GM19468 (cell line): ENCODE measurements at regions not wholly inside any gene's neighbourhood (a gene's known extent, or its start where the extent isn't known, plus 50 kb on each side); places are given as distances from the start of the nearest gene placed in this dataset.

Experiments used
- ATAC-seq: cut with Tn5 transposase; IDR thresholded peaks from one replicate; pipeline ENCODE4 v1.9.1; 2021; ENCODE audit warnings: mild to moderate bottlenecking, moderate library complexity, moderate number of reproducible peaks; ENCODE audit not compliant: unreplicated experiment; ENCODE audit errors: extremely low read depth

DNA sequence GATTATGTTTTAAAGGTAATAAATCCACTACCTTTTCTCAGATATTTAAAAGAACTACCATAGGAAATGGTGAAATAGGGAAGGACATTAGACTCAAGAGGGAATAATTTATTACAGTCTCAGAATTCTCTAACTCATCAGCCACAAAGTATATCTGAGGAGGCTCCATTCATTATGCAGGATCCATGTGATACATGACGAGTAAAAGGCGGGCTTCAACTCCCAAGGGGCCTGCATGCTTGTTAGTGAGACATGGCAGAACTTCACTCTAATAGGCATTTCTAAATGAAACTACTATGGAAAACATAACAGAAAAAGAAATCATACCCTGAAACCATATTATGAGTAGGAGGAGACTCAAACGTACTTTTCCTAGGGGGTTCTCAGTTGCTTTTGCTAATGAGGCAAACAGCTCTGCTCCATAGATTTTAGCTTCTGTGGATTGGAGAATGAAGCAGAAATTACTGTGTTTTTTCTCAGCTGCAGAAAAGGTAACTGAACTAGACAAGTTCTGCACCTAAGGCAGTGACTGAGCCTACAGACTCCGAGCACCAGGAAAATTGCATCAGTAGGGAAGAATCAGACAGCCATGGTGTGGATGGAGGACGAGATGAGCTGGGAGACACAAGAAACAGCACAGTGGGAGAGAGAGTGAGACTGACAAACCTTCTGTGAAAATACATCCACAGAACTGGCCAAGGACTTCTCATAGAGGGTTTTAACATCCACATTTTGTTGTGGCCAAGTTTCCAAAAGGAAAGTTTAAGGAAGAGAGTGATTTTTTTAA is 254.6 kb upstream of the PRDM1 start:
- ATAC-seq, result no peak

DNA sequence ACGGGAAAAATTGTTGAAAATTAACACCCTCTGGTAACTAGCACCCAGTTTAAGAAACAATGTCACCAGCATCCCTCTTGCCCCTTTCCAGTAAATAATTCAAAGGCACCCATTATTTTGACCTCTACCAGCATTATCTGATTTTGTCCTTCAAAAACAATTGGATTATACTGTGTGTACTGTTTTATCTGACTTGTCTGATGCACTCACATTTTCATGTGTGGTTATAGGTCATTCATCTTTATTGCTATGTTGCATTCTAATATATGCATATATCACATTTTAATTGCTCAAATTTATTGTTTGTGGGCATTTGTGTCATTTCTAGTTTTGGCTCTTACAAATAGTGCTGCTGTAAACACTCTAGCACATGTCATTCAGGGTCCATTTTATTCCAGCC is 260.9 kb upstream of the PRDM1 start:
- ATAC-seq, result no peak

DNA sequence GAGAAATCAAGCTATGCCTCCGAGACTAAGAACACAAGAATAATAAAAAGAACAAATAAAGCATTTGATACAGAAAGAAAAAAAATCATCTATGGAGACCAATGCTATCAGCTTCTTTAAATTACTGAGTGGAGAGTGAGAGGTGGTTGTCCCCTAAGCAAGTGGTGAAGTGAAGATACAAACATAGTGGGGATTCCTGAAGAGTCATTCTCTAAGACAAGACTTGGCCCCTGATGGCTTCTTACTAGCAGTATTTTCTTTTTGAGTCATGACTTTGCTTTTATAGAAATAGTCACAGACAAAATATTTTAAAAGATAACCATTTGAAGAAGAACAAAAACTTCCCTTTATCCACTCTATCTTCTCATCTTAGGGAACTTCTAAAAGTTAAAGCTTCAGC is 261.4 kb upstream of the PRDM1 start:
- ATAC-seq, result peak; percentile 37

DNA sequence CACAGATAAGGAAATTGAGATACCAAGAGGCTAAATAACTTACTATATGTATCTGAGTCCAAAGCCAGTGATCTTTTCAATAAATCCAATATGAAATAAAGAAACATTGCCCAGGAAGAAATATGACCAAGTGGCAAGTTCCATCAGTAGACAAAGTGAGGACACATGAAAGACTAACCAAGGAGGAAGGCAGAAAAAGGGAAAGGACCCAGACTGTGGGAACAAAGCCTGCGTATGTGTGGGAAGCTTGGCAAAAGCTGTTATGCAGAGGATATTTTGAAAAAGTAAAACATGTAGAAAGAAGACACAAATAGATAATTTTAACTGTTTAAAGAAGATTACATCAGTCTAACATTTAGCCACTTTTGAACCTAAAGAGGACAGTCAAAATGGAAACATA is 264.4 kb upstream of the PRDM1 start:
- ATAC-seq, result no peak

DNA sequence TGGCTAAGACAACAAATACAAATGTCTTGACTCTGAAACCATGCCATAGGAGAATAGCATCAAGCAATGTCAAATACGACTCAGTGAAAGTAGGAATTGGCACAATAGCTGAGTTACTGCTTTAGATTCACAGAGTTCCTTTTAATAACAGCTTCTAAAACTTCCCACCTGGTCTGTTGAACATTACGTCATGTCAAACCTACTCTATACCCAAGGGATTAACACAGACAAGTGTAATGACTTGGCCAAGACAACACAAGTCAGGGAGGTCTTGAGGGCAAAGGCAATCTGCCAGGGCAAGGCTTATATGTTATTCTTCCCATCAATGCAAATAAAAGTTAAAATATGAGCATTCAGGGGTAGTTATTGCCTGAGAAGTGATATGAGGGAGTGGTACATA is 265.1 kb upstream of the PRDM1 start:
- ATAC-seq, result no peak

DNA sequence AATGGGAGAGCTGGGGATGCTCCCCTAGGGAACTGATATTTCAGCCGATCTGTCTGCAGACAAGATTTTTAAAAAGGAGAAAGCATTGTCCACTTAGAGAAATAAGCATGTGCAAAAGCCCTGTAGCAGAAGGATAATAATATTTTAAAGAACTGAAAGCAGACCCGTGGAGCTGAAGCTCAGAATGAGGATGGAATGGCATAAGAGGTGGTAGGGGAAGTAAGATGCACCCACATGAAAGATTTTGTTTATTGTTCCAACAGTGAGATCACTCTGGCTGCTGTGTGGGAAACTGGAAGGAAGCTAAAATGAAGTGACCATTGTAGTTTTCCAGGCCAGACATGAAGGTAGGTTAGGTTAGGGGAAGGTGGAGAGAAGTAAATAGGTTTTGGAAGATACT is 266.4 kb upstream of the PRDM1 start:
- no peak for ATAC-seq

DNA sequence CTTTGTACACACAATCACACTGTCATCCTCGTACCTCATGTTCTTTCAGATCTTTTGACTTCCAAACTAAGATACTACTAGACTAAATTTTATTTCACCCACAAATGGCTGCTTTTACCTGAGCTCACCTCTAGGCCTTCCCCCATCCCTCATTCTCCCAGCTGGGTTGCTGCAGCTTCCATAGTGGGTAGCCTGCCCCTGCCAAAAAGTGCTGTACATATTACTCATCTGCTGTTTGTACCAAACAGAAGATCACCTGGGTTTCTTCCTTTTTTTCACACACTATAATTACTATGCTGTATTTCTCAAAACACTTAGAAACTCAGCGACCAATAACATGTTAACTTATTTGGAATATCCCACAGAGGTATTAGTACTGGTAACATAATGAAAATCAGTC is 267.6 kb upstream of the PRDM1 start:
- ATAC-seq, result no peak

DNA sequence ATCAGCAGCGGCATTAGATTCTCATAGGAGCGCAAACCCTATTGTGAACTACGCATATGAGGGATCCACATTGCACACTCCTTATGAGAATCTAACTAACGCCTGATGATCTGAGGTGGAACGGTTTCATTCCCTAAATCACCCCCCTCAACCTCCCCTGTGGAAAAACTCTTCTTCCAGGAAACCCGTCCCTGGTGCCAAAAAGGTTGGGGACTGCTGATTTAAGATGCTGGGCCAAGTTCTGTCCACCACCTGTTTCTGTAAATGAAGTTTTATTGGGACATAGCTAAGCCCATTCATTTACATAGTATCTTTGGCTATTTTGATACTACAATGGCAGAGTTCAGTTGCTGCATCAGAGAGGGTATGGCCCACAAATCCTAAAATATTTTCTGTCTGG is 268.2 kb upstream of the PRDM1 start:
- no peak for ATAC-seq

DNA sequence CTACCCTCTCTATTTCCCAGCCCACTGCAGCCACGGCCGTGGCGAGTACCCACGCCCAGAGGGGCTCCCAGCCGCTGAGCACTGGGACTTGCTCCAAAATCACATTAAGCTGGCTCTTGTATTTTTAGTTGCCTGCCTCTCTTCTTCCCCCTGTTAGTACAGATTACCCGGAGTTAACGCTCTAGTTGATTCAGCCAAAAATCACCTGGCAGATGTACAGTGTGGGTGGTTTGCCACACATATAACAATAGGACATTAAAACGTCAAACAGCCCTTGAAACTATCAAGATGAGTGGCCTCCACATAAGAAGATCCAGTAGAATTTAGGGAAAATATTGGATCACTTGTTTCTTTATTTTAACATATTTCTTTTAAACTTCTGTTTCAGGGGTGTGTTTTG is 268.8 kb upstream of the PRDM1 start:
- no peak for ATAC-seq

DNA sequence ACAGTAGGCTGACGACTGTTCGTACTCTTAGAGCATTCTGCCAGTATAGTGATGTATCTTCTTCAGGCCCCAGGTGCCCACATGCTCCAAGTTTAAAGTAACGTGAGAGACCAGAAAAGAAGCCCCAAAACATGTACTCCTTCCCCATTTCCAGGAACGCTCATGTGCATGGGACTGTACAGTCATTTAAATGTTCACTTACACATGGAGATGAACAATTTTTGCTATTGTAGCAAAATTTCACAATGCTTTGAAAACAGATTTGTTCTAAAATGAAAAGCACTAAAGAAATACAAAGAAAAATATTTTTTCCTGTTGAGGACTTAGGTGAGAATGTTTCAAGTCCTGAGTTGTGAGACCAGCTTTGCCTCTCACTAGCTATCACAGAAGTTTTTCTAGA is 269.3 kb upstream of the PRDM1 start:
- ATAC-seq, result no peak

DNA sequence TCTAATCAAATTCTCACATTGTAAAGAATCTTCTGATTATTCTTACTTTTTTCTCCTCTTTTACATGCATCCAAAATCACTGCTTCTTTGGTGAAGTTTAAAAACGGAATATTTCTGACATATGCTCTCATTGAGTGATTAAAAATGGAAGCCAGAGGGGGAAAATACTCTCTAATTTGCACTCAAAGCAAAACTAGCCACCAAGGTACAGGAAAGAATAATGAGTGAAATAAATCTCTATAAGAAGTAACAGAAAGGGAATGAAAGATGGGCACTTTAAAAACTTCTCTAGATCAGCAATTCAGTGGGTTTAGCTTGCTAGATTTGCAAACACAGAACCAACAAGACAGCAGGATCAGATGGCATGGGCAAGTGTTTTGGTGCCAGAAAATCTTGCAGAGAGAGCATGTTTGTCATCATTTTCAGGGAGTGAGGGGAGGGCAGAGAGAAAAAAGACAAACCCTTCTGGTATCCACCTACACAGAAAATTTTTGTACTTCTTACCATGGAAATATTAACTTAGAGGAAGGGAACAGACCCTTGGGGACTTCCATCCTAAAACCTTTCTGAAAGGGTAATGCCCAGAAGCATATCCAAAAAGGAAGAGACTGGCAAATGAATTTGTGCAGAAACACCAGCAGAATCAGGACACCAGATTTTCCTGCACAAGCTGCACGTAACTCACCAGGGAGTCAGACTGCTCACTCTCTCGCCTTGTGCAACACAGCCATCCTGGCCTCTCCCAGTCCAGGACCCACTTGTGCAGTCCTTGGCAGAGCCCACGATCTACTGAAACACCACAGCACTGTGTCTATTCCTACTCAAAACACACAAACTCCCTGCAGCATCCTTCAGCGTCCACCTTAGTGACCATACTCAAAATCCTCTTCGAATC is 270.2 kb upstream of the PRDM1 start:
- no peak for ATAC-seq

DNA sequence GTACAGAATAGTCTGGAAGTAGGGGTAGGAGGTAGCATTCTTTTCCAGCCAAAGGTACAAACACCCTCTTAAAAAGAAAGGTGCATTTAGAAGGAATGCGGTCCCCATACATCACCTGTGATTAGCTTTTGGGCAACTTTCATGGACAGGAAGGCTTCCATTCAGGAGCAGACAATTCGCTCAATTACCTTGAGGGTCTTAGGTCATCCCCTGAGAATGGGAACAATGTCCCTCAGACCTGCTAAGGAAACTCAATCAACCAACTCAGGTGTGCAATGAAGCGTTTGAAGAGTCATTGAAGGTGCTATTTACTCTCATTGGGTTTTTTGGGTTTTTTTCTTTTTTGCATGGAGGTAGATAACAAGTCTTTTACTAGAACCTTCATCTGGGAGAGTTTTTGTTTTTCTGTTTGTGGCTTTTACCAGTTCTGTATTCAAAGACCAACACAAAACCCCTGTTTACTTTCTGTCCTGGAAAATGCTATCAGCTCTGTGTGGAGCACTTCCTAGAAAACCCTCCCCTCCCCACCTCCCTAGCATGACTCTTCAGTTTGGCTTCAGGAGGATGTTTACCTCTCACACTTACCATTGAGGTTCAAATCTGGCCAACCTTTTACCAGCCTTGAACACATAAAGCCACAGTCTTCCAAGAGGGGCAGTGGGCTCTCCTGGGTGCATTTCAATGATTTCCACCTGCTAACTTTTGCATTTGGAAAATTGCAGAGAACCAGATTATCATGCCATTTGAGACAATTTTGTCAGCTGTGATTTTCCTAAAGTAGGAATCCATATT is 271.2 kb upstream of the PRDM1 start:
- ATAC-seq, result no peak

DNA sequence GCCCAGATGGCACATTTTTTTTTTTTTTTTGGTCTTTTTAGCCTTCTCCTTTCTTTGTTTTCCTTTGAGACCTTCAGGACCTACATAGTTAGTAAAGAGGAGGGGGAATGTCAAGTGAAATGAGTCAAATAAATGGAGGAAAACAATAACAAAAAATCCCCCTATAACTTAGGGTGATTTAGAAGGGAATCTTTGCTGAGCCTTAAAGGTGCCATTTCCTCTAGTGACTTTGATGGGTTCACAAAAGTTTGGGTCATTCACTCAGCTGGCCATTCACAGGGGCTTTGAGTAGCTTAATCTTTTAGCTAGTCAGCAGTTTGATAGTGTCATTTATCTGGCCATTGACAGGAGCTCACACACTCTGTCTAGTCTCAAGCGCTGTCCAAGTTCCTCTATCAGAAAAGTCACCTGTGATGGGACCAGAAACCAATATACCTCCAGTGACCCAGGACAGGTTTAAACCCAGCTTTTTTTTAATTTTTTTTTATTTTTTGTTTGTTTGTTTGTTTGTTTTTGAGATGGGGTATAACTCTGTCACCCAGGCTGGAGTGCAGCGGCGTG is 275.1 kb upstream of the PRDM1 start:
- ATAC-seq, result no peak

DNA sequence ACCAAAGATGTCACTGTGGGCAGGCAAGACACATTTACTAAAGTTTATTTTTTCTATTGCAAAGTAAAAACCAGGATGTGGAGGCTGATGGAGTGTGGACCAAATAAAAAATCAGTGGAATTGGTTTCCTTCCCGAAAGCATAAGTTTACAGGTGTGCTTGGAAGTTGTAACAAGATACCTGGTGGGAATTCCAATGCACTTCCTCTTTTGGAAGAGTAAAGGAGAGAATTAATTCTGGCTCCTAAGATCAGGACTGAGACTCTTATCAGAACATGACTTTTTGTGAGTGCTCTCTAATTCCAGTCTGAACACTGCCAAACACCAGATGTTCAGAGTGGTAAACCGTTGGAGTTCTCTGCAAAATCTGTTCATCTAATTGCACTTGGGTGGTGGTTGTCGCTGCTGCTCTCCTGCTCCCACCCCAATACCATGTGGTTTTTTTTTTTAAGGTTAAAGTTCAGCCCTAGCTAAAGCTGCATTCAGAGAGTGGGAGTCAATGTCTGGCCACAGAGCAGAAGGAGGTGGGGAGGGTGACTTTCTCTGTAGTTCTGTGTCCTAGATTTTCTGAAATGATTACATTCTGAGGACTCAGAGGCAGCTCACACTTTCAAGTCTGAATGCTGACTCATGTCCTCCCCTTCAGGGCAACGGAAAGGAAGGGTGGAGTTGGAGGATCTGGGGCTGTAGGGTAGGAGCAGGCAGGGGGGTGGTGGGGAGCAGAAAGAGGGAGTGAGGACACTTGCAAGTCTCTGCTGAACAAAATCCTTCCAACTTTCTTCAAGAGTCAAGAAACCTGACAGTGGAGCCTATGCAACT is 275.8 kb upstream of the PRDM1 start:
- no peak for ATAC-seq

DNA sequence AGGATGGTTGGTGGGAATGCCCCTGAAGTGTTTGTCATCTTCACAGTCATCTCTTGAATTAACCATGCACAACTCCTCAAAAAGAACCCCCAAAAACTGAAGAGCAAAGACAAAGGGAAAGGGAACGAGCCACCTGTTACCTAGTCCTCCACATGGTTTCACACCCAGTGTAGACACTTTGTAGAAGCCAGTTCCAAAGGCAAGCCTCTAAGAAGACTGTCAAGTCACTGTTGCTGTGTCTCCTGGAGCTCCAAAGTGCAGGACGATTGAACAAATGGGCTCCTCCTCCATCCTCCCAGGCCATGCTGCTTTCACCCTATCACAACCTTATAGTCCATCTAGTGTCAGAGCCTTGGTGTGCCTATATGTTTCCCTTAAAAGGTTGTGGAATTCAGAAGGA is 277.6 kb upstream of the PRDM1 start:
- no peak for ATAC-seq

DNA sequence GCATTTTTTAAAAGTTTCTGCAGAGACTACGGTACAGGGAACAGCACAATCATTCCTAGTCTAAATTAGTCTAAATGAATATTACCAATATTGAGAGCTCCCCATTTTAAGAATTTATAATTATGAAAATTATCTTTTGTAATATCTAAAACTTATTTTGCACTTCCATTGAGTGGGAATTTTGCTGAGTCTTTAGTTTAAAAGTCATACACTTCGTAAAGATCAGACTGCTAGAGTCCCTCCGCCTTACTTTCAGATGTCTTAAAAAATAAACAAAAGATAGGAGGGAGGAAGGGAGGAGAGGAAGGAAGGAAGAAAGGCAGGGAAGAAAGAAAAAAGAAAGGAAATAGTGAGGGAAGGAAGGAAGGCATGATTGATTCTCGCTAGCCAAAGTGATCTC is 278.2 kb upstream of the PRDM1 start:
- ATAC-seq, result no peak

DNA sequence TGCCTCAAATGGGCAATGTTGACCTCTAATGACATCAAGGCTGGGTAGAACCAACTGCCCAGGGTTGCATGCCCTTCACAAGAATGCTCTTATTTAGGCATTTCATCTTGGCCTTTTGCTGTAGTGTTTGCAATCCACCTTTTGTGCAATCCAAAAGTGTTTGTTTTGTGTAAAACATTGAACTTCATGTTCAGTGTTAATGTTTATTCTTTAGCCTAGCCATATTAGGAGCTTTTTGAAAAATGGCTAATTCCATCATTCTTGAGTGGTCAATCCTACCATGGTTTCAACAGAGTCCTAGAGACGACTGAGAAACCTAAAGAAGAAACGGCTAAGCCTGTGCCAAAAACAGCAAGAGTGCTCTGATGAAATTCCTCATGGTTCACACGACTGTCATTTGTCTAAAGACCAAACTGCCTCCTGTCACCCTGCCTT is 279.6 kb upstream of the PRDM1 start:
- no peak for ATAC-seq

DNA sequence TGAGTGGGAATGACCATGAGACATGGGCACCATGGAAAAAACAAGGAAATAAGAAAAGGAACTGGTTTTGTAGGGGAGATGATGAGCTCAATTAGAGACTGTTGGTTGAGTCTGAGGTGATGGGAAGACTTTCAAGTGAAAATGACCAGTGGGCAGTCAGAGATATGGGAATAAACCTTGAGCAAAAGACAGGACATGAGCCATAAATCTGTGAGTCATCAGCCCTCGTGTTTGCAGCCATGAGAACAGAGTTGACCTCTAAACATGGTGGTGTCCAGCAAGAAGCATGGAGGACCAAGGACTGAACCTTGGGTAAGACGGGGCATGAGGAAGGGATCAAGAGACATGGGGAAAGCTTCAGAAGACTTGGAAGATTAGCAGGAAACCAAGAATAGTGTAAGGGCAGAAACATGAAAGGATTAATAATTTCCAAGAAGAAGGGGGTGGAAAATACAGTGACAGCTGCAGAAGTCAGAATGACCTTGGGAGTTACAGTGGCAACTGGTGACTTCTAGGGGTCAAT is 280.6 kb upstream of the PRDM1 start:
- ATAC-seq, result no peak

DNA sequence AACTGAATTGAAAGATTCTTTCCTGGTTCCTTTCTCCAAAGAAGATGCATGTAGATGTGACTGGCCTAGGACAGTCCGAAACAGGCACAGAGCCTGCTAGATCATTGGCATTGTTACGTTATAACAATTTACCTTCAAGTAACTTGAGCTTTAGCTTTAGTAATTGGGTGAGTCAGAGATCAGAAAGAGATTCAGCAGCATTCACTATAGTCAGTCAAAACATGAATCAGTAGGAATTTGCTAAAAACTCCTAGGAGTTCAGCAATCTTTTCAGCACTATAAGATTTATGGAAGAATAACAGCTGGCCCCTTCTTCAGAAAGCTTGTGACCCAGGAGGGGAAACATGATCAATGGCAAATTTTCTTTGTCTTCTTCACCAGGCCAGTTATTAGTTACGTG is 281.7 kb upstream of the PRDM1 start:
- no peak for ATAC-seq
